OCI-LY1 (cell line): ENCODE measurements at regions not wholly inside any gene's neighbourhood (a gene's known extent, or its start where the extent isn't known, plus 50 kb on each side); places are given as distances from the start of the nearest gene placed in this dataset.

Source experiments
- H2AFZ ChIP-seq: fragments of 200-600 bp; sonication (generic), shearing (Covaris generic); 2 replicates; pipeline ENCODE4 v1.6.0; 2014; ENCODE audit warnings: antibody characterized with exemption, mild to moderate bottlenecking, low read length
- H3F3A ChIP-seq: fragments of 200-600 bp; sonication (generic), shearing (Covaris generic); 2 replicates; pipeline ENCODE4 v1.6.0; 2014; ENCODE audit warnings: mild to moderate bottlenecking, antibody characterized with exemption, low read length, moderate library complexity; ENCODE audit not compliant: insufficient read depth
- H3K27ac ChIP-seq: fragments of 200-600 bp; sonication (generic); 2 replicates; pipeline ENCODE4 v1.5.1; 2014; ENCODE audit warnings: low read length, mixed run types, mild to moderate bottlenecking, low read depth; ENCODE audit not compliant: poor library complexity, severe bottlenecking
- H3K27me3 ChIP-seq: fragments of 200-600 bp; sonication (generic); 2 replicates; pipeline ENCODE4 v1.6.0; 2014; ENCODE audit warnings: antibody characterized with exemption, mild to moderate bottlenecking, low read length, moderate library complexity; ENCODE audit not compliant: insufficient read depth
- H3K36me3 ChIP-seq: fragments of 200-600 bp; sonication (generic); 2 replicates; pipeline ENCODE4 v1.6.1; 2014; ENCODE audit warnings: mild to moderate bottlenecking, antibody characterized with exemption, low read length, moderate library complexity, mixed read lengths; ENCODE audit not compliant: insufficient read depth
- H3K4me1 ChIP-seq: fragments of 200-600 bp; sonication (generic); 2 replicates; pipeline ENCODE4 v1.5.1; 2014; ENCODE audit warnings: mild to moderate bottlenecking, low read length, moderate library complexity; ENCODE audit not compliant: insufficient read depth, severe bottlenecking
- H3K4me2 ChIP-seq: fragments of 200-600 bp; sonication (generic), shearing (Covaris generic); 2 replicates; pipeline ENCODE4 v1.6.1; 2014; ENCODE audit warnings: low read length
- H3K4me3 ChIP-seq: fragments of 200-600 bp; sonication (generic); 2 replicates; pipeline ENCODE4 v1.5.1; 2014; ENCODE audit warnings: low read length, low read depth, mild to moderate bottlenecking, mixed read lengths; ENCODE audit not compliant: poor library complexity, severe bottlenecking
- H3K79me2 ChIP-seq: fragments of 200-600 bp; shearing (Covaris generic); 2 replicates; pipeline ENCODE4 v1.6.1; 2016; ENCODE audit warnings: mixed run types, low read length, mixed read lengths; ENCODE audit not compliant: insufficient read depth
- H3K9ac ChIP-seq: fragments of 200-600 bp; sonication (generic), shearing (Covaris generic); 2 replicates; pipeline ENCODE4 v1.6.1; 2014; ENCODE audit warnings: mild to moderate bottlenecking, low read length, mixed read lengths
- H3K9me2 ChIP-seq: fragments of 200-600 bp; sonication (generic), shearing (Covaris generic); 2 replicates; pipeline ENCODE4 v1.6.1; 2014; ENCODE audit warnings: low read depth, mild to moderate bottlenecking, low read length, mixed read lengths
- H3K9me3 ChIP-seq: fragments of 200-600 bp; shearing (Covaris generic); 2 replicates; pipeline ENCODE4 v1.6.1; 2014; ENCODE audit warnings: low read length, mixed read lengths
- H4K20me1 ChIP-seq: fragments of 200-600 bp; sonication (generic), shearing (Covaris generic); 2 replicates; pipeline ENCODE4 v1.6.0; 2016; ENCODE audit warnings: mild to moderate bottlenecking, low read length; ENCODE audit not compliant: insufficient read depth
- EZH2 ChIP-seq: fragments of 200-600 bp; sonication (generic), shearing (Covaris generic); IDR thresholded peaks from 2 replicates; pipeline ENCODE4 v1.8.0; 2017; ENCODE audit warnings: borderline replicate concordance, mixed run types, mild to moderate bottlenecking, antibody characterized with exemption, low read length, moderate library complexity, mixed read lengths
- TF ChIP-seq, protein P1 (sequence below): fragments of 200-600 bp; sonication (generic), shearing (Covaris generic); IDR thresholded peaks from 2 replicates; pipeline ENCODE4 v1.5.1; 2017; ENCODE audit warnings: mild to moderate bottlenecking, antibody characterized with exemption, low read length, moderate library complexity, mixed read lengths

GRCh38 chr11:105201166-105201565, 61.6 kb upstream of the CARD18 start:
- H4K20me1 ChIP-seq = no peaks in the 10 kb centered on the region; the same call in 1 of the 2 replicates
- H2AFZ ChIP-seq = no peak overlapping the region

GRCh38 chr11:105197071-105197815, 57.7 kb upstream of the CARD18 start:
- H3K79me2 ChIP-seq = no peaks in the 10 kb centered on the region
- TF ChIP-seq EZH2 = no peak
- TF ChIP-seq, protein P1, sequence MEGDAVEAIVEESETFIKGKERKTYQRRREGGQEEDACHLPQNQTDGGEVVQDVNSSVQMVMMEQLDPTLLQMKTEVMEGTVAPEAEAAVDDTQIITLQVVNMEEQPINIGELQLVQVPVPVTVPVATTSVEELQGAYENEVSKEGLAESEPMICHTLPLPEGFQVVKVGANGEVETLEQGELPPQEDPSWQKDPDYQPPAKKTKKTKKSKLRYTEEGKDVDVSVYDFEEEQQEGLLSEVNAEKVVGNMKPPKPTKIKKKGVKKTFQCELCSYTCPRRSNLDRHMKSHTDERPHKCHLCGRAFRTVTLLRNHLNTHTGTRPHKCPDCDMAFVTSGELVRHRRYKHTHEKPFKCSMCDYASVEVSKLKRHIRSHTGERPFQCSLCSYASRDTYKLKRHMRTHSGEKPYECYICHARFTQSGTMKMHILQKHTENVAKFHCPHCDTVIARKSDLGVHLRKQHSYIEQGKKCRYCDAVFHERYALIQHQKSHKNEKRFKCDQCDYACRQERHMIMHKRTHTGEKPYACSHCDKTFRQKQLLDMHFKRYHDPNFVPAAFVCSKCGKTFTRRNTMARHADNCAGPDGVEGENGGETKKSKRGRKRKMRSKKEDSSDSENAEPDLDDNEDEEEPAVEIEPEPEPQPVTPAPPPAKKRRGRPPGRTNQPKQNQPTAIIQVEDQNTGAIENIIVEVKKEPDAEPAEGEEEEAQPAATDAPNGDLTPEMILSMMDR = no peak
- no peaks in the 10 kb centered on the region for H3F3A ChIP-seq

More at GRCh38 chr11:105201166-105201565, 61.6 kb upstream of the CARD18 start:
- Histone ChIP-seq H3K9me2 (no peaks in the 10 kb centered on the region), H3K4me3 (no peak overlapping the region), H3K27ac (no peak overlapping the region), H3K27me3 (no peaks in the 10 kb centered on the region), H3K4me1 (no peaks in the 10 kb centered on the region), H3K9me3 (no peaks in the 10 kb centered on the region), H3K79me2 (no peaks in the 10 kb centered on the region), H3K9ac (no peak overlapping the region), H3K36me3 (no peaks in the 10 kb centered on the region), H3F3A (no peaks in the 10 kb centered on the region), H3K4me2 (no peak overlapping the region)
- no peak for TF ChIP-seq EZH2
- TF ChIP-seq, protein P1 = no peak

DNA sequence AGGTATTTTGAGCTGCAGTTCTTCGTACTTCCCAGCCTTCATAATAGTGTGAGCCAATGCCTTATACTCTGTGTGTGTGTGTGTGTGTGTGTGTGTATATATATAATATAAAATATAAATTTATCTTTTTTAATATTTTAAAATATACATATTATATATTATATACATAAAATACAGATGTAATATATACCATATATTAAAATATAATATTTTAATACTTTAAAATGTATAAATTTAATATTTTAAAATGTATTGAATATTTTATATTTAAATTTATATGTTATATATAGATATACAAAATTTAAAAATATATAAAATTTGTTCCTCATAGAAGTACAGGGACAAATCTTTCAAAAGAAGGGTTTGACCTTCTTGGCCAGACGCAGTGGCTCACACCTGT, 53.7 kb upstream of the CARD18 start:
- Histone ChIP-seq H4K20me1 (no peaks in the 10 kb centered on the region), H3K4me3 (no peak overlapping the region), H3K9me3 (no peaks in the 10 kb centered on the region), H3K27me3 (no peaks in the 10 kb centered on the region), H3K79me2 (no peaks in the 10 kb centered on the region), H3K27ac (no peak overlapping the region), H3F3A (no peaks in the 10 kb centered on the region), H2AFZ (no peak overlapping the region), H3K36me3 (no peaks in the 10 kb centered on the region), H3K9ac (no peak overlapping the region), H3K4me2 (no peak overlapping the region), H3K4me1 (no peaks in the 10 kb centered on the region), H3K9me2 (no peaks in the 10 kb centered on the region)
- TF ChIP-seq, protein P1 = no peak
- TF ChIP-seq EZH2 = no peak

More at GRCh38 chr11:105197071-105197815, 57.7 kb upstream of the CARD18 start:
- H3K4me3 ChIP-seq = no peak overlapping the region
- no peak overlapping the region for H3K27ac ChIP-seq
- no peaks in the 10 kb centered on the region for H3K4me1 ChIP-seq
- H3K9ac ChIP-seq = no peak overlapping the region
- no peaks in the 10 kb centered on the region for H3K9me3 ChIP-seq
- no peak overlapping the region for H2AFZ ChIP-seq
- no peaks in the 10 kb centered on the region for H3K36me3 ChIP-seq
- no peaks in the 10 kb centered on the region for H3K9me2 ChIP-seq
- H3K4me2 ChIP-seq = no peak overlapping the region
- no peaks in the 10 kb centered on the region for H4K20me1 ChIP-seq
- H3K27me3 ChIP-seq = no peaks in the 10 kb centered on the region
